DND-41 (cell line): ENCODE measurements at regions not wholly inside any gene's neighbourhood (a gene's known extent, or its start where the extent isn't known, plus 50 kb on each side); places are given as distances from the start of the nearest gene placed in this dataset.
"Not testable (repeated sequence)": the region's sequence is repeated elsewhere in the genome, so short reads cannot be mapped to it uniquely, and the experiment has no call there.

Experiments
- ATAC-seq: fragments of 200-7000 bp; cut with Tn5 transposase; 3 replicates; pipeline ENCODE4 v1.9.1; 2021; ENCODE audit warnings: low read depth; ENCODE audit not compliant: insufficient read depth
- DNase-seq: peaks from one replicate; pipeline ENCODE4 v3.0.0-alpha.2; 2020
- H2AFZ ChIP-seq: 2 replicates; pipeline ENCODE4 v1.6.0; 2012; ENCODE audit warnings: low read depth, low read length
- H3K27ac ChIP-seq: 2 replicates; pipeline ENCODE4 v1.5.1; 2012; ENCODE audit warnings: low read length, inconsistent platforms
- H3K27me3 ChIP-seq: fragments of 200-600 bp; sonication (generic); 2 replicates; pipeline ENCODE4 v1.6.0; 2012; ENCODE audit warnings: low read length, mild to moderate bottlenecking, inconsistent platforms; ENCODE audit not compliant: insufficient read depth, poor library complexity
- H3K36me3 ChIP-seq: 2 replicates; pipeline ENCODE4 v1.5.1; 2012; ENCODE audit warnings: low read length, inconsistent platforms; ENCODE audit not compliant: insufficient read depth
- H3K4me1 ChIP-seq: 2 replicates; pipeline ENCODE4 v1.5.1; 2012; ENCODE audit warnings: mild to moderate bottlenecking, low read length; ENCODE audit not compliant: insufficient read depth
- H3K4me2 ChIP-seq: 2 replicates; pipeline ENCODE4 v1.6.0; 2012; ENCODE audit warnings: mild to moderate bottlenecking, moderate library complexity, low read length, inconsistent platforms; ENCODE audit not compliant: insufficient read depth
- H3K4me3 ChIP-seq, 2 experiments: fragments of 200-600 bp in 1 of 2; shearing (Covaris generic) in 1 of 2; 2 replicates each; pipeline ENCODE4 v1.5.1; 2012 to 2016; ENCODE audit warnings: inconsistent platforms in 2 of 2, low read length in 2 of 2, mild to moderate bottlenecking in 2 of 2, low read depth in 1 of 2, moderate library complexity in 1 of 2
- H3K79me2 ChIP-seq: 2 replicates; pipeline ENCODE4 v1.6.0; 2012; ENCODE audit warnings: low read length, inconsistent platforms; ENCODE audit not compliant: insufficient read depth
- H3K9ac ChIP-seq: 2 replicates; pipeline ENCODE4 v1.6.0; 2012; ENCODE audit warnings: low read depth, mild to moderate bottlenecking, inconsistent platforms, low read length, moderate library complexity
- H3K9me3 ChIP-seq: 2 replicates; pipeline ENCODE4 v1.5.1; 2012; ENCODE audit warnings: low read length, moderate library complexity, mild to moderate bottlenecking, inconsistent platforms; ENCODE audit not compliant: insufficient read depth, severe bottlenecking
- H4K20me1 ChIP-seq: 2 replicates; pipeline ENCODE4 v1.6.0; 2012; ENCODE audit warnings: low read length; ENCODE audit not compliant: insufficient read depth
- EZH2 ChIP-seq: IDR thresholded peaks from 3 replicates; pipeline ENCODE4 v1.6.1; 2012; ENCODE audit warnings: borderline replicate concordance, low read depth, mild to moderate bottlenecking, moderate library complexity, low read length, inconsistent platforms; ENCODE audit not compliant: severe bottlenecking
- TF ChIP-seq, protein P1 (sequence below): IDR thresholded peaks from 2 replicates; pipeline ENCODE4 v1.5.1; 2012; ENCODE audit warnings: borderline replicate concordance, low read length, moderate library complexity, mild to moderate bottlenecking; ENCODE audit not compliant: poor library complexity, severe bottlenecking; ENCODE audit errors: extremely low read depth

DNA sequence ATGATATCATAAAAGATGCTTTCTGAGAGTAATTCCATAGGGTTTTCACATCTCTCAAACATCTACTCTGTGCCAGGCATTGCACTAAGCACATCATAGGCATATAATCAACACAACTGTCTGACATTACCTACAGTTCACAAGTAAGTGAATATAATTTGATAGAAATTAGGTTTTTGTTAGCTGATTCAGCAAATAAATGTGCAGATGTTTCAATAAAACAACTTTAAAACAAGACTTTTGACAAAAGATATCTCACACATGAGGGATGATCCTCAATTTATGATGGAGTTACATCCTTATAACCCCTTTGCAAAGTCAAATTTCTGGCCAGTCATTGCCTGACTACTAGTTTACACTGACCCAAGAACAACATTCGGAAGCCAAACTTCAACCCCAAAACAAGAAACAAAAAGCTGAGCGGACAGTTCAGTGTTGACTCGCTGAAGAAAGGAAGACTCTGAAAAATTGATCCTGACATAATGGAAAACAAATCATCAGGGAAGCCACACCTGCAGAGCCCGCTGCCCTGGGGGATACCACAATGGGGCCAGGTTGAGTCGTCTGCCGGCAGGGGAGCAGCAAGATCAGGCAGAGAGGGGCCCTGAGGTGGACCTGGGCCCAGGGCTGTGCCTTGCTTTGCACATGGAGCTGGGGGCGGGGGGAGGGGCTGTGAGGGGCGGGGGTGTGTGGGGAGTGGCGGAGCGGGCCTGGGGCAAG is 739.2 kb upstream of the GJE1 start:
- H3K4me2 ChIP-seq, result no peak overlapping the region
- H3K4me3 ChIP-seq, result no peak overlapping the region
- H3K79me2 ChIP-seq, result no peaks in the 10 kb centered on the region
- H3K27me3 ChIP-seq, result no peaks in the 10 kb centered on the region
- no peak overlapping the region for H3K27ac ChIP-seq
- no peak for ATAC-seq
- H3K9ac ChIP-seq, result no peak overlapping the region
- no peak for DNase-seq
- H3K4me1 ChIP-seq, result no peaks in the 10 kb centered on the region
- no peaks in the 10 kb centered on the region for H3K9me3 ChIP-seq
- TF ChIP-seq, protein P1, sequence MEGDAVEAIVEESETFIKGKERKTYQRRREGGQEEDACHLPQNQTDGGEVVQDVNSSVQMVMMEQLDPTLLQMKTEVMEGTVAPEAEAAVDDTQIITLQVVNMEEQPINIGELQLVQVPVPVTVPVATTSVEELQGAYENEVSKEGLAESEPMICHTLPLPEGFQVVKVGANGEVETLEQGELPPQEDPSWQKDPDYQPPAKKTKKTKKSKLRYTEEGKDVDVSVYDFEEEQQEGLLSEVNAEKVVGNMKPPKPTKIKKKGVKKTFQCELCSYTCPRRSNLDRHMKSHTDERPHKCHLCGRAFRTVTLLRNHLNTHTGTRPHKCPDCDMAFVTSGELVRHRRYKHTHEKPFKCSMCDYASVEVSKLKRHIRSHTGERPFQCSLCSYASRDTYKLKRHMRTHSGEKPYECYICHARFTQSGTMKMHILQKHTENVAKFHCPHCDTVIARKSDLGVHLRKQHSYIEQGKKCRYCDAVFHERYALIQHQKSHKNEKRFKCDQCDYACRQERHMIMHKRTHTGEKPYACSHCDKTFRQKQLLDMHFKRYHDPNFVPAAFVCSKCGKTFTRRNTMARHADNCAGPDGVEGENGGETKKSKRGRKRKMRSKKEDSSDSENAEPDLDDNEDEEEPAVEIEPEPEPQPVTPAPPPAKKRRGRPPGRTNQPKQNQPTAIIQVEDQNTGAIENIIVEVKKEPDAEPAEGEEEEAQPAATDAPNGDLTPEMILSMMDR, result no peak
- no peak for TF ChIP-seq EZH2
- no peak overlapping the region for H2AFZ ChIP-seq
- H3K36me3 ChIP-seq, result no peaks in the 10 kb centered on the region
- no peaks in the 10 kb centered on the region for H4K20me1 ChIP-seq

DNA sequence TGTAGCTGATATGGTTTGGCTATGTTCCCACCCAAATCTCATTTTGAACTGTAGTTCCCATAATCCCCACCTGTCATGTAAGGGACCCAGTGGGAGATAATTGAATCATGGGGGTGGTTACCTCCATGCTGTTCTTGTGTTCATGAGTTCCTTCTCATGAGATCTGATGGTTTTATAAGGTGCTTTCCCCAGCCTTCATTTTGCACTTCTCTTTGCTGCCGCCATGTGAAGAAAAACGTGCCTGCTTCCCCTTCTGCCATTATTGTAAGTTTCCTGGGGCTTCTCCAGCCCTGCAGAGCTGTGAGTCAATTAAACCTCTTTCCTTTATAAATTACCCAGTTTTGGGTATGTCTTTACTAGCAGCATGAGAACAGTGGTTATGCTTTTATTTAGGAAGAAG is 741.6 kb upstream of the GJE1 start:
- H3K4me2 ChIP-seq, H3K36me3 ChIP-seq, H3K9ac ChIP-seq, H3K27ac ChIP-seq, H3K27me3 ChIP-seq, ATAC-seq, H2AFZ ChIP-seq, H3K9me3 ChIP-seq, H3K4me1 ChIP-seq, H3K79me2 ChIP-seq, DNase-seq, H3K4me3 ChIP-seq, H4K20me1 ChIP-seq: not testable (repeated sequence)

DNA sequence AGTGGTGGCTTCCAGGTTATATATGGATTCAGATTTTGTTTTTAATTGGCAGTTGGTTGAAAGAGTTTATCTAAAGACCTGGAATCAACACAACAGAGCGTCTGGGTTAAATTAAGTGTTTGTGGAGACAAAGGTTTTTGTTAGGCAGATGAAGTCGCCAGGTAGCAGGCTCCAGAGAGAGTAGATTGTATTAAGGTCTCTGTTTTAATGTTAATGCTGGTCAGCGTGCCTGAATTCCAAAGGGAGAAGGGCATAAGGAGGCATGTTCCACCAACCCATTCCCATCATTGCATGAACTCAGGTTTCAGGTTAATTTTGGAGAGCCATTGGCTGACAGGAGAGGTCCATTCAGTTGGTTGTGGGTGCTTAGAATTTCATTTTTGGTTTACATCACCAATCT is 744.1 kb upstream of the GJE1 start:
- Histone ChIP-seq H2AFZ (no peak overlapping the region), H3K79me2 (no peaks in the 10 kb centered on the region), H3K4me2 (no peak overlapping the region), H3K27me3 (no peaks in the 10 kb centered on the region), H3K4me3 (no peak overlapping the region), H3K4me1 (no peaks in the 10 kb centered on the region), H4K20me1 (no peaks in the 10 kb centered on the region), H3K9me3 (no peaks in the 10 kb centered on the region), H3K9ac (no peak overlapping the region), H3K36me3 (no peaks in the 10 kb centered on the region), H3K27ac (no peak overlapping the region)
- TF ChIP-seq, protein P1, result no peak
- TF ChIP-seq EZH2, result no peak
- ATAC-seq (no peak), DNase-seq (no peak)

DNA sequence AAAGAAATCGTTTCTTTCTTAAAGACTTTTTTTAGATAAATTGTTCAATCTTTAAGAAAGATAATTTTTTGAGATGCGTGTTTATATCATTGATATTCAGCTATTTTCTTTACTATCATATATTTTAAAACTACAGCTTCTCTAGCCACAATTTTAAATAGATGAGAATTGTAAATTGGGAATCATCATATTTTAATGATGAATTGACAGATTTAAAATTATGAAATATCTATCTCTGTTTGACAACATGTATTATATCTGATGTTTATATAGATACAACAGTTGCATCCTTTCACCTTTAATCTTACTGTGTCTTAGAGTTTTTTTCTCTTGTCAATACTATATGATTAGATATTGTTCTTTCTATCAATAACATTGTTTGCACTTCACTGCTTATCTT is 762.3 kb upstream of the GJE1 start:
- Histone ChIP-seq H3K4me3 (no peak overlapping the region), H3K36me3 (no peaks in the 10 kb centered on the region), H3K79me2 (no peaks in the 10 kb centered on the region), H4K20me1 (no peaks in the 10 kb centered on the region), H3K4me2 (no peak overlapping the region), H3K9ac (no peak overlapping the region), H2AFZ (no peak overlapping the region), H3K9me3 (no peaks in the 10 kb centered on the region), H3K27me3 (no peaks in the 10 kb centered on the region), H3K4me1 (no peaks in the 10 kb centered on the region), H3K27ac (no peak overlapping the region)
- DNase-seq (no peak), ATAC-seq (no peak)
- no peak for TF ChIP-seq EZH2
- TF ChIP-seq, protein P1, result no peak

DNA sequence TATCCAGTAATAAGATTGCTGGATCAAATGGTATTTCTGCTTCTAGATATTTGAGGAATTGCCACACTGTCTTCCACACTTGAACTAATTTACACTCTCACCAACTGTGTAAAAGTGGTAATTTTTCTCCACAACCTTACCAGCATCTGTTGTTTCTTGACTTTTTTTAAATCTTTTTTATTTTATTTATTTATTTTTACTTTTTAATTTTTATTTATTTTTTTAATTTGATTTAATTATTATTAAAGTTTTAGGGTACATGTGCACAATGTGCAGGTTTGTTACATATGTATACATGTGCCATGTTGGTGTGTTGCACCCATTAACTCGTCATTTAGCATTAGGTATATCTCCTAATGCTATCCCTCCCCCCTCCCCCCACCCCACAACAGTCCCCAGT is 765.9 kb upstream of the GJE1 start:
- not testable (repeated sequence) for ATAC-seq, H3K4me1 ChIP-seq, H3K27ac ChIP-seq, H3K27me3 ChIP-seq, H3K9ac ChIP-seq, H3K4me2 ChIP-seq, H2AFZ ChIP-seq, H3K79me2 ChIP-seq, H3K9me3 ChIP-seq, H3K4me3 ChIP-seq, DNase-seq, H4K20me1 ChIP-seq, H3K36me3 ChIP-seq
